Astrocyte of the spinal cord (primary cell): ENCODE measurements at regions not wholly inside any gene's neighbourhood (a gene's known extent, or its start where the extent isn't known, plus 50 kb on each side); places are given as distances from the start of the nearest gene placed in this dataset.

Experiments
- DNase-seq: peaks from one replicate; pipeline ENCODE4 v3.0.0; 2011; ENCODE audit warnings: low read depth, low spot score
- H3K4me3 ChIP-seq: 2 replicates; pipeline ENCODE4 v1.5.1; 2011; ENCODE audit warnings: low read depth, mild to moderate bottlenecking, low read length, moderate library complexity
- in situ Hi-C: cut with HindIII; loops from 2 replicates; pipeline ENCODE4 v1.10.0; 2017; ENCODE audit warnings: low sequenced_read_pairs
- TF ChIP-seq, protein P1 (sequence below): IDR thresholded peaks from 2 replicates; pipeline ENCODE4 v1.5.1; 2012; ENCODE audit warnings: low read depth, mild to moderate bottlenecking, low read length, inconsistent platforms

DNA sequence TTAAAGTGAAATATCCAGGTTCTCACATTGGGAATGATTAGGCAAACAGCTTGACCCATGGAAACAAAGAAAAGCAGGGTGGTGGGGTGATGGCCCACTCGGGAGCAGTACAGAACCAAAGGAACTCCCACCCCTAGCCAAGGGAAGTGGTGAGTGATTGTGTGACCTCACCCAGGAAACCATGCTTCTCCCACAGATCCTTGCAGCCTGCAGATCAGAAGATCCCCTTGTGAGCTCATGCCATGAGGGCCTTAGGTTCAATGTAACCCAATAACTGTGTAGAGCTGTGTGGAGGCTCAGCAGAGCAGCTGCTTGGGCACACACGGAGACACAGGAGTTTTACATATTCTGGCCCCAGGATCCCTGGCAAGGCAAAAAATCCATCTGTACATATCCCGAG is 311.8 kb upstream of the DPYD start:
- TF ChIP-seq, protein P1, sequence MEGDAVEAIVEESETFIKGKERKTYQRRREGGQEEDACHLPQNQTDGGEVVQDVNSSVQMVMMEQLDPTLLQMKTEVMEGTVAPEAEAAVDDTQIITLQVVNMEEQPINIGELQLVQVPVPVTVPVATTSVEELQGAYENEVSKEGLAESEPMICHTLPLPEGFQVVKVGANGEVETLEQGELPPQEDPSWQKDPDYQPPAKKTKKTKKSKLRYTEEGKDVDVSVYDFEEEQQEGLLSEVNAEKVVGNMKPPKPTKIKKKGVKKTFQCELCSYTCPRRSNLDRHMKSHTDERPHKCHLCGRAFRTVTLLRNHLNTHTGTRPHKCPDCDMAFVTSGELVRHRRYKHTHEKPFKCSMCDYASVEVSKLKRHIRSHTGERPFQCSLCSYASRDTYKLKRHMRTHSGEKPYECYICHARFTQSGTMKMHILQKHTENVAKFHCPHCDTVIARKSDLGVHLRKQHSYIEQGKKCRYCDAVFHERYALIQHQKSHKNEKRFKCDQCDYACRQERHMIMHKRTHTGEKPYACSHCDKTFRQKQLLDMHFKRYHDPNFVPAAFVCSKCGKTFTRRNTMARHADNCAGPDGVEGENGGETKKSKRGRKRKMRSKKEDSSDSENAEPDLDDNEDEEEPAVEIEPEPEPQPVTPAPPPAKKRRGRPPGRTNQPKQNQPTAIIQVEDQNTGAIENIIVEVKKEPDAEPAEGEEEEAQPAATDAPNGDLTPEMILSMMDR = no peak
- DNase-seq = no peak
- no peak overlapping the region for H3K4me3 ChIP-seq
- in situ Hi-C loops = no loop called here

DNA sequence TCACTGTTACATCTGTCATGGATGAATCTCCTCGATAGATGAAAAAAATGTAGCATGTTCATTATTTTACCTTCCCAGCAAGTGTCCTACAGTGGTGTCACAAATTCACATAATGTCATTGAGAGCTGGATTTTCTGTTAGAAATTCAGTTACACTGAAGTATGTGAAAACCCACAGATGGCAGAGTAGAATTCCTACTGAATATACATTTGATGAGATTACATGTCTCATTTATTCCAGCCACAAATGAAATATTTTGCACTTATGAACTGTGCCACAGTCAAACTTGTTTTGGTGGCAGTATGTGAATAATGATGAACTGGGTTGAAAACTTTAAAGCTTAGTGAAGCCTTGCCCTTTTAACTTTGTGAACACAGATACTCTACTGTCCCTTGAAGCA is 301.9 kb upstream of the DPYD start:
- in situ Hi-C loops = no loop called here
- TF ChIP-seq, protein P1 = no peak
- H3K4me3 ChIP-seq = no peak overlapping the region
- no peak for DNase-seq

DNA sequence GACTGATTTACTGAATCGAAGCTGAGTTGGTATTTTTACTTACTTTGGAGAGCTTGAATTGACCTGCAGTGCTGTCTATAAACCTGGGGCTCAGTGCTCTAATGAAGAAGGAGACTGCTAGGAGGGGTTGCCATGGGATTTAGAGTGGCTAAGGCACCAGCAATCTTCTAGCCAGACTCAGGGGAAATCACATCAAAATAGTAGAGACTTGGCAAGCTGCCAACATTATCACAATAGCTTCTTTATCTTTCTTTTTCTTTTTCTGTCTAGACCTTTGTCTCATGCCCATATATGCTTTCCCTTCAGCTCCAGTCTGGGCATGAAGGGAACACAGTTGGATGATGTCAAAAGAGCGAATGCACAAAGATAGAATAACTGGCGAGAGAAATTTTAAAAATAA is 301.1 kb upstream of the DPYD start:
- TF ChIP-seq, protein P1 = no peak
- in situ Hi-C loops = no loop called here
- DNase-seq = no peak
- H3K4me3 ChIP-seq = no peak overlapping the region

DNA sequence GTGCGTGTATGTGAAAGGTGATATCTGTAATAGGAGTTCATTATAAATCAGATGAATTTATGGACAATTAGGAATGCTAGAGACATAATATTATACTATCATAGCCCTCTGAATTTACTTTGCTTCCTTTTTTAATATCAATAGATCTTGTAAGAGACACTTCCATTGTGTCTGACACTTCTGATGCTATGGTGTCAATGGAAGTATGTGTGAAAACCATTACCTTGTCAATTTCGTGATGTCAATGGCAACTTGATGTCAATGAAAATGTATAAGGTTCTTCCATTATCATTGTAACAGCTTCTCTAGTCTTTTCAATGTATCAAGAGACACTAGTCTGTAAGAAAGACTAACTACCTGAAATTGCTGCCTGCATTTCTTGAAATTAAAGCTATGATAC is 296.8 kb upstream of the DPYD start:
- in situ Hi-C loops = no loop called here
- DNase-seq = no peak
- H3K4me3 ChIP-seq = no peak overlapping the region
- TF ChIP-seq, protein P1 = no peak

DNA sequence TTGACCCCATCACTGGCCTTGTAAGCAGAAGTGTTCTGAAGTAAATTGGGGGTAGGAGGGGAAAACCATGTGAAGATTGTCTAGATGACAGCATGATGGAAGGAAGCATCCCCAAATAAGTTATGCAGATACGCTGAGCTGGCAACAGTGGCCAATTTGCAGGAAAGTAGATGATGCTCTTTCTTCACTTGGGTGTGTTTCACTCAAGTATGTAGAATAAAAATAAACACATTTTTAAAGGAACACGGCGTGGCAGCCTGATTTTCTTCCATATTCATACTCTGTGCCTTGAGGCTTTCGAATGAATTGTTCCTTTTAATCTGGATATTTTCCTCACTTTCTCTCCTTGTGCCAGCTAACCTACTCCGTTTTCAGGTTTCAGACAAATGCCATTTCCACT is 295.5 kb upstream of the DPYD start:
- no peak for DNase-seq
- no peak overlapping the region for H3K4me3 ChIP-seq
- in situ Hi-C loops = no loop called here
- TF ChIP-seq, protein P1 = no peak

DNA sequence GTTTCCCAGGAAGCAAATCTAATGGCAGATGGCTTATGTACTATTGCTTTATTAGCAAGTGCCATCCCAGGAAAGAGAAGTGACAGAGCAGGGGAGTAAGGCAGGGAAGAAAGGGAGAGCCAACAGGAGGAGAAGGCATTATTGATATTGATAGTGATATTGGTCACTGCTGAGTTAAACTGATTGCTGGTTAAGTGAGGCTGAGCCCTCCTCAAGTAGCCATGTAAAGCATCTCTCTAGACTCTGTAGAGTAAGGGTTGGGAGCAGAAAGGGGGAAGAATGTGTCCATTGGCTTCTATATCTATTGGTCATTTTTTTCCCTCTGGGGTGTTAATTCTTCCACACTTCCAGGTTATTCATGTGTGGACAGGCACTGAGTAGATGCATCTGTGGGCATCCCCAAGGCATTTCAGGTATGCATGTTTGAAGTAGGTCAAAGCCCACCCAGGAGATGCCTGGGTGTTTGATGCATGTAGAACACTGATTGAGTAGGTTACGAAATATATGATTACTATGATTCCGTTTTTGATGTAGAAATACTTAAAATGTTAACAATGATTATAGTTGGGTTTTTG is 290.5 kb upstream of the DPYD start:
- TF ChIP-seq, protein P1 = no peak
- in situ Hi-C loops = no loop called here
- H3K4me3 ChIP-seq = peak overlapping the region; percentile 0
- DNase-seq = no peak

DNA sequence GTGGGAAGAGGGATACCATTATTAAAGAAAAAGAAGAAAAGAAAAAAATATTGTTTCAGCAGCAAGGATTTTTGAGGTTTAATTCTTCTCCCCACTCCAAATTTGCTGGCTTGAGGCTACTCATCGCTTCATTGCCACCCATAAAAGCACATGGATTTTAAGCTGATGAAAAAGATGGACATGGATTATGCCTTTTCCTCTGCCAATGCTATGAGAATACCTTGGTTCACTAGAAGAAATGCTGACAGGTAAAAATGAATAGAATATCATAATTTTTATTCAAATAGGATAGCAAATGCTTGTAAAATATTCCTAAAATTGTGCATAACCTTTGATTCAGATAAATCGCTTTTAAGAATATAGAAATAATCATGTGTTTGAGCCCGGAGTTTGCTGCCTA is 289.7 kb upstream of the DPYD start:
- peak overlapping the region; percentile 11 for H3K4me3 ChIP-seq

More for the DNA sequence above, 289.7 kb upstream of the DPYD start:
- in situ Hi-C loops = no loop called here
- DNase-seq = no peak
- TF ChIP-seq, protein P1 = no peak
